Endothelial cell of umbilical vein (primary cell): ENCODE measurements at regions not wholly inside any gene's neighbourhood (a gene's known extent, or its start where the extent isn't known, plus 50 kb on each side); places are given as distances from the start of the nearest gene placed in this dataset.

Experiments used
- BruUV-seq: library from RNA; stranded (reverse); fragments of 400-500 nt; replicated peaks from 2 replicates; lab custom pipeline; 2021; lab: Mats Ljungman, UMichigan
- CTCF ChIA-PET: fragments of 300-600, 350-600 bp; sonication (Branson Sonifier 250); formaldehyde crosslinking; loops from one replicate; lab custom pipeline; 2021; ENCODE audit warnings: antibody characterized with exemption, inconsistent platforms; lab: Charles Lee
- POLR2A ChIA-PET: fragments of 300-600, 350-600 bp; sonication (Branson Sonifier 250); formaldehyde crosslinking; loops from one replicate; lab custom pipeline; 2021; ENCODE audit warnings: antibody characterized with exemption, inconsistent platforms; lab: Charles Lee
- DNase-seq: peaks from one replicate; pipeline ENCODE4 v3.0.0-alpha.2; 2011; ENCODE audit warnings: low read depth, low spot score
- FAIRE-seq: peaks from 2 replicates; lab custom pipeline; 2011; peaks lifted over from hg19 to GRCh38; lab: Jason Lieb, UNC
- H2AFZ ChIP-seq: 2 replicates; pipeline ENCODE4 v1.6.0; 2012; ENCODE audit warnings: low read depth, low read length, control low read depth, inconsistent platforms
- H3K27ac ChIP-seq: 2 replicates; pipeline ENCODE4 v1.5.1; 2011; ENCODE audit warnings: low read depth, mild to moderate bottlenecking, control low read depth, low read length, moderate library complexity; ENCODE audit not compliant: insufficient read depth
- H3K27me3 ChIP-seq, 2 experiments: 2 replicates each; pipeline versions ENCODE4 v1.6.0 to v1.6.1; 2011; ENCODE audit warnings: low read length in 2 of 2, mixed read lengths in 1 of 2; ENCODE audit not compliant: control insufficient read depth in 2 of 2, insufficient read depth in 2 of 2
- H3K36me3 ChIP-seq, 2 experiments: 2 replicates in 1 of 2; 3 replicates in 1 of 2; pipeline ENCODE4 v1.5.1; 2011; ENCODE audit warnings: low read length in 2 of 2, mild to moderate bottlenecking in 1 of 2, moderate library complexity in 1 of 2; ENCODE audit not compliant: control insufficient read depth in 2 of 2, insufficient read depth in 2 of 2; ENCODE audit errors: extremely low read depth in 1 of 2
- H3K4me1 ChIP-seq: 3 replicates; pipeline ENCODE4 v1.5.1; 2011; ENCODE audit warnings: mild to moderate bottlenecking, low read length; ENCODE audit not compliant: control insufficient read depth, insufficient read depth; ENCODE audit errors: extremely low read depth
- H3K4me2 ChIP-seq: 2 replicates; pipeline ENCODE4 v1.6.1; 2011; ENCODE audit warnings: low read length, control low read depth, mixed read lengths; ENCODE audit not compliant: insufficient read depth
- H3K4me3 ChIP-seq, 3 experiments: fragments of 200-600 bp in 1 of 3; sonication (generic), shearing (Covaris generic) in 1 of 3; replicated peaks in 1 of 3; 2 replicates each; pipeline ENCODE4 v1.5.1; 2011 to 2016; ENCODE audit warnings: control low read depth in 3 of 3, low read length in 3 of 3, mild to moderate bottlenecking in 2 of 3, inconsistent platforms in 1 of 3, low read depth in 1 of 3, moderate library complexity in 1 of 3; ENCODE audit not compliant: insufficient read depth in 1 of 3
- H3K79me2 ChIP-seq: 2 replicates; pipeline ENCODE4 v1.6.0; 2012; ENCODE audit warnings: low read length, inconsistent platforms; ENCODE audit not compliant: control insufficient read depth, insufficient read depth
- H3K9ac ChIP-seq: replicated peaks from 2 replicates; pipeline ENCODE3; 2011; ENCODE audit warnings: low read length, control low read depth; ENCODE audit not compliant: insufficient read depth; ENCODE audit errors: extremely low read depth
- H3K9me1 ChIP-seq: replicated peaks from 3 replicates; pipeline ENCODE4 v1.6.0; 2011; ENCODE audit warnings: mild to moderate bottlenecking, low read length; ENCODE audit not compliant: control insufficient read depth, insufficient read depth; ENCODE audit errors: extremely low read depth
- H3K9me3 ChIP-seq: replicated peaks from 2 replicates; pipeline ENCODE4 v1.5.1; 2012; ENCODE audit warnings: low read length, inconsistent platforms; ENCODE audit not compliant: control insufficient read depth, insufficient read depth
- H4K20me1 ChIP-seq: replicated peaks from 2 replicates; pipeline ENCODE3; 2011; ENCODE audit warnings: mild to moderate bottlenecking, low read length; ENCODE audit not compliant: control insufficient read depth, insufficient read depth; ENCODE audit errors: extremely low read depth
- CTCF ChIP-seq, 2 donors: IDR thresholded peaks; 1 replicate in 1 of 2; 2 replicates in 1 of 2; pipeline ENCODE4 v1.5.1; 2011; ENCODE audit warnings: low read length in 2 of 2, mild to moderate bottlenecking in 2 of 2, moderate library complexity in 2 of 2, control low read depth in 1 of 2, inconsistent platforms in 1 of 2, low read depth in 1 of 2; ENCODE audit not compliant: insufficient read depth in 1 of 2; ENCODE audit errors: extremely low read depth in 1 of 2
- EZH2 ChIP-seq: IDR thresholded peaks from 2 replicates; pipeline ENCODE4 v1.6.1; 2012; ENCODE audit warnings: borderline replicate concordance, low read depth, mild to moderate bottlenecking, moderate library complexity, low read length, inconsistent platforms; ENCODE audit not compliant: severe bottlenecking
- FOS ChIP-seq: IDR thresholded peaks from 2 replicates; pipeline ENCODE4 v1.6.1; 2011; ENCODE audit warnings: mild to moderate bottlenecking, low read length, moderate library complexity, borderline replicate concordance; ENCODE audit not compliant: insufficient read depth
- GATA2 ChIP-seq: IDR thresholded peaks from 2 replicates; pipeline ENCODE4 v1.7.0; 2011; ENCODE audit warnings: low read depth, mild to moderate bottlenecking, moderate library complexity, mixed read lengths, low read length; ENCODE audit not compliant: insufficient read length, insufficient read depth
- JUN ChIP-seq: IDR thresholded peaks from 2 replicates; pipeline ENCODE4 v1.6.1; 2011; ENCODE audit warnings: borderline replicate concordance, low read depth; ENCODE audit not compliant: insufficient read length, insufficient read depth
- MAX ChIP-seq: IDR thresholded peaks from 2 replicates; pipeline ENCODE4 v1.6.1; 2011; ENCODE audit not compliant: insufficient read depth, insufficient read length
- MYC ChIP-seq: IDR thresholded peaks from one replicate; pipeline ENCODE4 v1.6.1; 2011; ENCODE audit warnings: mild to moderate bottlenecking, low read depth, low read length
- POLR2A ChIP-seq: IDR thresholded peaks from 2 replicates; pipeline ENCODE4 v1.6.1; 2012; ENCODE audit warnings: low read depth, mild to moderate bottlenecking, control low read depth, low read length
- POLR2AphosphoS5 ChIP-seq: IDR thresholded peaks from 2 replicates; pipeline ENCODE4 v1.6.1; 2012; ENCODE audit warnings: low read depth, mild to moderate bottlenecking, control low read depth, low read length, moderate library complexity; ENCODE audit not compliant: insufficient read depth
- dilution Hi-C: fragments of 300-500 bp; cut with MboI; formaldehyde crosslinking; loops from one replicate; pipeline ENCODE4 v1.15.0; 2019; ENCODE audit warnings: low sequenced_read_pairs; ENCODE audit not compliant: extremely low pct_ligation_motif_present
- intact Hi-C: fragments of 100-400 bp; cut with micrococcal nuclease; formaldehyde crosslinking; loops from one replicate; pipeline ENCODE4 v1.10.0; 2022

- no peak overlapping the region for H2AFZ ChIP-seq
- peaks cover 6% of the 10 kb centered on the region for H3K9me3 ChIP-seq
- intact Hi-C loops (no loop called here), dilution Hi-C loops (no loop called here)
- no peak for TF ChIP-seq FOS
- no peak for TF ChIP-seq JUN
- no peak for TF ChIP-seq CTCF (IDR thresholded peaks at IDR 0.05; ENCODE audit: extremely low read depth in 1 of 2, insufficient read depth in 1 of 2, low read depth in 1 of 2, low read length in 2 of 2)
- TF ChIP-seq POLR2AphosphoS5: no peak
- TF ChIP-seq MAX: no peak
- no peak for TF ChIP-seq EZH2
- TF ChIP-seq GATA2: no peak
- no peak for TF ChIP-seq POLR2A
- no peak for TF ChIP-seq MYC
- no peaks in the 10 kb centered on the region for H3K9me1 ChIP-seq
- H4K20me1 ChIP-seq: no peaks in the 10 kb centered on the region
- no peak overlapping the region for H3K9ac ChIP-seq
- no peaks in the 10 kb centered on the region for H3K4me1 ChIP-seq
- H3K27ac ChIP-seq: no peak overlapping the region
- H3K79me2 ChIP-seq: no peaks in the 10 kb centered on the region
- H3K27me3 ChIP-seq: no peaks in the 10 kb centered on the region
- DNase-seq (no peak), FAIRE-seq (no peak)
- no peak overlapping the region for H3K4me2 ChIP-seq
- H3K4me3 ChIP-seq: no peak overlapping the region
- CTCF ChIA-PET: no interaction called here
- POLR2A ChIA-PET: no interaction called here
- H3K36me3 ChIP-seq: no peaks in the 10 kb centered on the region
- BruUV-seq: no TSS peak
Observed at GRCh38 chr2:2873450-2873811, 504.2 kb downstream of the EIPR1 start.
